HepG2 (cell line): ENCODE measurements at regions not wholly inside any gene's neighbourhood (a gene's known extent, or its start where the extent isn't known, plus 50 kb on each side); places are given as distances from the start of the nearest gene placed in this dataset.

Experiments used
- ATAC-seq: fragments of 200-7000 bp; cut with Tn5 transposase; 3 replicates; pipeline ENCODE4 v1.9.1; 2020; ENCODE audit warnings: mild to moderate bottlenecking, moderate library complexity
- BruUV-seq: library from RNA; stranded (reverse); fragments of 400-500 nt; replicated peaks from 2 replicates; lab custom pipeline; 2021; lab: Mats Ljungman, UMichigan
- CTCF ChIA-PET: fragments of 300-600 bp; formaldehyde crosslinking; extraction: SDS; loops from one replicate; lab custom pipeline; 2021; ENCODE audit warnings: low total read pairs, inconsistent platforms, low intra/inter-chr PET ratio; lab: Yijun Ruan, JAX
- POLR2A ChIA-PET: fragments of 350-600 bp; sonication (Branson Sonifier 250); formaldehyde crosslinking; loops from one replicate; lab custom pipeline; 2020; ENCODE audit warnings: antibody characterized with exemption, inconsistent platforms; lab: Yijun Ruan, JAX
- DNase-seq: peaks from one replicate; pipeline ENCODE4 v3.0.0-alpha.2; 2015; ENCODE audit warnings: low spot score
- FAIRE-seq: peaks from 3 replicates; lab custom pipeline; 2011; peaks lifted over from hg19 to GRCh38; lab: Jason Lieb, UNC
- H2AFZ ChIP-seq: one replicate; pipeline ENCODE4 v1.6.1; 2011; ENCODE audit warnings: low read length, inconsistent platforms
- H3K27ac ChIP-seq: fragments of 300-600 bp; 3 replicates; pipeline ENCODE4 v1.8.0; 2011; ENCODE audit warnings: mixed run types, mild to moderate bottlenecking, mixed read lengths, low read length, inconsistent platforms; ENCODE audit not compliant: insufficient read depth; ENCODE audit errors: extremely low read length
- H3K27me3 ChIP-seq, 2 experiments: fragments of 200-600 bp in 1 of 2; 2 replicates in 1 of 2; 3 replicates in 1 of 2; pipeline versions ENCODE4 v1.6.0 to v1.8.0; 2011; ENCODE audit warnings: low read length in 2 of 2, mild to moderate bottlenecking in 2 of 2, moderate library complexity in 2 of 2, inconsistent platforms in 1 of 2; ENCODE audit not compliant: insufficient read depth in 2 of 2, control insufficient read depth in 1 of 2
- H3K36me3 ChIP-seq, 2 experiments: fragments of 200-600 bp in 1 of 2; replicated peaks in 1 of 2; 2 replicates in 1 of 2; 3 replicates in 1 of 2; pipeline versions ENCODE4 v1.5.1 to v1.8.0; 2011; ENCODE audit warnings: low read length in 2 of 2, inconsistent platforms in 1 of 2; ENCODE audit not compliant: insufficient read depth in 2 of 2, control insufficient read depth in 1 of 2
- H3K4me1 ChIP-seq: 2 replicates; pipeline ENCODE4 v1.5.1; 2012; ENCODE audit warnings: low read length, inconsistent platforms; ENCODE audit not compliant: insufficient read depth
- H3K4me2 ChIP-seq: 2 replicates; pipeline ENCODE4 v1.6.0; 2011; ENCODE audit warnings: low read depth, low read length, inconsistent platforms
- H3K4me3 ChIP-seq, 3 experiments: fragments of 200-600 bp in 1 of 3; sonication (generic), shearing (Covaris generic) in 1 of 3; replicated peaks in 1 of 3; 2 replicates each; pipeline ENCODE4 v1.5.1; 2011 to 2016; ENCODE audit warnings: low read length in 3 of 3, inconsistent platforms in 2 of 3, low read depth in 2 of 3, mild to moderate bottlenecking in 2 of 3, control low read depth in 1 of 3, mixed read lengths in 1 of 3; ENCODE audit not compliant: insufficient read depth in 1 of 3
- H3K79me2 ChIP-seq: one replicate; pipeline ENCODE4 v1.6.1; 2011; ENCODE audit warnings: low read length, inconsistent platforms; ENCODE audit not compliant: insufficient read depth
- H3K9ac ChIP-seq: 2 replicates; pipeline ENCODE4 v1.6.0; 2011; ENCODE audit warnings: mild to moderate bottlenecking, low read depth, low read length, inconsistent platforms; ENCODE audit not compliant: insufficient read depth
- H3K9me3 ChIP-seq: 2 replicates; pipeline ENCODE4 v1.5.1; 2012; ENCODE audit warnings: mild to moderate bottlenecking, low read length
- H4K20me1 ChIP-seq: 2 replicates; pipeline ENCODE4 v1.6.0; 2011; ENCODE audit warnings: inconsistent platforms, mild to moderate bottlenecking, low read length, moderate library complexity; ENCODE audit not compliant: insufficient read depth
- ARNTL ChIP-seq: sonication (generic); formaldehyde crosslinking; IDR thresholded peaks from 2 replicates; pipeline ENCODE4 v1.4.0; 2020; ENCODE audit warnings: mild to moderate bottlenecking, missing genetic modification reagents
- HNRNPL ChIP-seq: fragments of 200-400 bp; formaldehyde crosslinking; IDR thresholded peaks from 2 replicates; pipeline ENCODE4 v1.6.1; 2017; ENCODE audit warnings: mild to moderate bottlenecking, low read depth, low read length
- HNRNPLL ChIP-seq: fragments of 200-400 bp; formaldehyde crosslinking; IDR thresholded peaks from 2 replicates; pipeline ENCODE4 v1.6.1; 2017; ENCODE audit warnings: mild to moderate bottlenecking, low read depth, low read length; ENCODE audit not compliant: poor library complexity, severe bottlenecking
- IKZF1 ChIP-seq: fragments of 450-650 bp; IDR thresholded peaks from 2 replicates; pipeline ENCODE4 v1.7.1; 2016
- ISL2 ChIP-seq: sonication (generic); formaldehyde crosslinking; IDR thresholded peaks from 2 replicates; pipeline ENCODE4 v1.5.0; 2020; ENCODE audit warnings: missing genetic modification reagents
- ISX ChIP-seq: sonication (generic); formaldehyde crosslinking; conservative IDR thresholded peaks from 2 replicates; pipeline ENCODE4 v1.5.0; 2020; ENCODE audit warnings: missing genetic modification reagents
- KAT7 ChIP-seq: IDR thresholded peaks from 2 replicates; pipeline ENCODE4 v1.6.1; 2018; ENCODE audit warnings: borderline replicate concordance, missing compliant biosample characterization
- NFYC ChIP-seq: IDR thresholded peaks from 2 replicates; pipeline ENCODE4 v1.6.1; 2016; ENCODE audit warnings: missing genetic modification reagents, missing compliant biosample characterization
- PHF20 ChIP-seq: sonication (generic); formaldehyde crosslinking; IDR thresholded peaks from 2 replicates; pipeline ENCODE4 v1.5.0; 2020; ENCODE audit warnings: mild to moderate bottlenecking, missing genetic modification reagents
- RARG ChIP-seq: sonication (generic); formaldehyde crosslinking; IDR thresholded peaks from 2 replicates; pipeline ENCODE4 v1.4.0; 2020; ENCODE audit warnings: low read depth, mild to moderate bottlenecking, missing genetic modification reagents
- RBM39 ChIP-seq: fragments of 200-400 bp; formaldehyde crosslinking; IDR thresholded peaks from one replicate; pipeline ENCODE4 v1.6.1; 2018; ENCODE audit warnings: antibody characterized with exemption, mild to moderate bottlenecking, low read depth, low read length; ENCODE audit not compliant: poor library complexity, severe bottlenecking
- TBL1XR1 ChIP-seq: fragments of 150-350 bp; IDR thresholded peaks from 2 replicates; pipeline ENCODE4 v1.6.1; 2014; ENCODE audit warnings: borderline replicate concordance, low read length; ENCODE audit not compliant: partially characterized antibody
- TBX3 ChIP-seq: fragments of 450-650 bp; IDR thresholded peaks from 2 replicates; pipeline ENCODE4 v1.6.1; 2017; ENCODE audit warnings: antibody characterized with exemption, mild to moderate bottlenecking, inconsistent platforms, borderline replicate concordance
- XRCC5 ChIP-seq: fragments of 200-400 bp; formaldehyde crosslinking; optimal IDR thresholded peaks from 2 replicates; pipeline ENCODE3; 2017; ENCODE audit warnings: mild to moderate bottlenecking, low read length
- ZBTB20 ChIP-seq: sonication (generic); formaldehyde crosslinking; IDR thresholded peaks from 2 replicates; pipeline ENCODE4 v1.8.1; 2023; ENCODE audit warnings: missing genetic modification reagents, low read depth, mild to moderate bottlenecking, borderline replicate concordance
- ZFP82 ChIP-seq: sonication (generic); formaldehyde crosslinking; IDR thresholded peaks from 2 replicates; pipeline ENCODE4 v1.5.1; 2020; ENCODE audit warnings: mild to moderate bottlenecking, missing genetic modification reagents, borderline replicate concordance
- ZKSCAN1 ChIP-seq: fragments of 150-350 bp; IDR thresholded peaks from 2 replicates; pipeline ENCODE4 v1.6.1; 2014; ENCODE audit warnings: low read length
- ZNF256 ChIP-seq: sonication (generic); formaldehyde crosslinking; conservative IDR thresholded peaks from 2 replicates; pipeline ENCODE4 v1.4.0; 2020; ENCODE audit warnings: missing genetic modification reagents
- ZNF33A ChIP-seq: sonication (generic); formaldehyde crosslinking; IDR thresholded peaks from 2 replicates; pipeline ENCODE4 v1.5.1; 2020; ENCODE audit warnings: missing genetic modification reagents, mild to moderate bottlenecking, moderate library complexity, borderline replicate concordance
- ZNF451 ChIP-seq: sonication (generic); formaldehyde crosslinking; IDR thresholded peaks from 2 replicates; pipeline ENCODE4 v1.5.0; 2020; ENCODE audit warnings: mild to moderate bottlenecking, missing genetic modification reagents
- ZNF510 ChIP-seq: sonication (generic); formaldehyde crosslinking; IDR thresholded peaks from 2 replicates; pipeline ENCODE4 v1.4.0; 2020; ENCODE audit warnings: low read depth, mild to moderate bottlenecking, missing genetic modification reagents
- ZNF782 ChIP-seq: sonication (generic); formaldehyde crosslinking; IDR thresholded peaks from 2 replicates; pipeline ENCODE4 v1.4.0; 2020; ENCODE audit warnings: missing genetic modification reagents, mild to moderate bottlenecking, borderline replicate concordance
- ZSCAN29 ChIP-seq: sonication (generic); formaldehyde crosslinking; conservative IDR thresholded peaks from 2 replicates; pipeline ENCODE4 v1.4.0; 2020; ENCODE audit warnings: mild to moderate bottlenecking, missing genetic modification reagents
- WGBS: methylation state at CpG from one replicate; pipeline ENCODE4 v1.1.6; 2017; ENCODE audit warnings: low lambda C conversion rate; 5-methylcytosine and 5-hydroxymethylcytosine counted together
- in situ Hi-C: cut with HindIII; loops from 2 replicates; pipeline ENCODE4 v1.10.0; 2017; ENCODE audit warnings: low pct_unique_long_range_greater_than_20kb; ENCODE audit not compliant: extremely low pct_ligation_motif_present
- intact Hi-C: fragments of 100-400 bp; cut with micrococcal nuclease; formaldehyde crosslinking; loops from one replicate; pipeline ENCODE4 v1.10.0; 2022; ENCODE audit not compliant: unreplicated experiment

DNA sequence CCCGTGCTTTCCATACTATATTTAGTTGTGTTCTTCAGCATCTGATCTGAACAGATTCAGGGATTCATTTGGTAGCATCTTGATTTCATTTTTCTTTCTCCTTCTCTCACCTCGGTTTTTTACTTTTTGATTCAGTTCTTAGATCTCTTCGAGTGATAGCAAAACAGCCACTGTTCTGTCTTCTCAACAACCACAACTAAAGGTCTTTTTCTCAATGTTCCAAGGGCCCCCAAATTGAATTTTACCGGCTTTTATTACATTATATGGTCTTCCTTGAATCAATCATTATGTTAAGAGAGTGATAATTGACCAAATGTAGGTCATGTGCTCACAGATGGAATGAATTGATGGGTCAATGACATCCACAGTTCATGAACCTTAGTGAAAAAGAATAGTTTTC, 164.5 kb upstream of the LMNTD1 start:
- CTCF ChIA-PET = no interaction called here
- Histone ChIP-seq H3K9ac (no peak overlapping the region), H3K27me3 (no peaks in the 10 kb centered on the region; a peak in 2 of 5 replicates), H3K4me2 (no peak overlapping the region), H3K4me1 (no peaks in the 10 kb centered on the region), H3K79me2 (no peaks in the 10 kb centered on the region), H2AFZ (no peak overlapping the region), H3K36me3 (no peaks in the 10 kb centered on the region), H4K20me1 (no peaks in the 10 kb centered on the region), H3K27ac (no peak overlapping the region), H3K9me3 (no peaks in the 10 kb centered on the region), H3K4me3 (no peak overlapping the region)
- TF ChIP-seq HNRNPL = no peak
- TF ChIP-seq ZNF33A = no peak
- no peak for TF ChIP-seq ZNF256 (CRISPR knock-in tag)
- TF ChIP-seq ZFP82 = no peak
- TF ChIP-seq ZNF451 (CRISPR knock-in tag) = no peak
- TF ChIP-seq TBX3 = no peak
- intact Hi-C loops (no loop called here), in situ Hi-C loops (no loop called here)
- WGBS = 0% methylated on average over 4 of the region's 4 CpGs
- ATAC-seq = no peak
- POLR2A ChIA-PET = no interaction called here
- FAIRE-seq = no peak
- BruUV-seq = no TSS peak
- DNase-seq = no peak

DNA sequence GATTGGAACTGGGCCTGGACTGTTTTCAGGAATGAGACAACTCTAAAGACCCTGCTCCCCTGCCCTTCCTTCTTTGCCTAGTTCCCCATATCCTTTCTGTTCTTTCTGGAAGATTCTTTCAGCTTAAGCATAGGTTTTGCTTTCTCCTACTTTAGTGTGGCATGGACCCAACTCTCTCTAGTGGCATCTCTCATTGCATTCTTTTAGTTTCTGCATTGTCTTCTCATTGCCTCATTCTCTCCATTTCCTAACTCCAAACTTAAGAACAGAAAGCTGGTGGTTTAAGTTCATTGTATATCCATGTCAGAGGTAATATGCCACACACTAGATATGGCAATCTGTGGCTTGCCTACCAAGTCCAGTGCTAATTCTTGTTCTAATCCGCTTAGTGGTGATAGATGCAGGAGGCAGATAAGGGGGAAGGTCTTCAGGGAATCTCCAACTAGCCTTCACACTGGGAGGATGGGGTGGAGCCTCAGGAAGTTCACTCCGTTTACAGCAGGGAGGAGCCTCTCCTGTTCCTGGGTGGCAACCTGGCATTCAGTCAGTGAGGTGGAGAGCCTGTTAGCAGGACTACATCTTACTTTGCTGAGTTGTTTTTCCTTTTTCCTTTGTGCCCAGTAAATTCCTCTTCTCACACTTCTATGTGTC, 165.1 kb upstream of the LMNTD1 start:
- no peaks in the 10 kb centered on the region for H3K4me1 ChIP-seq
- no peaks in the 10 kb centered on the region for H4K20me1 ChIP-seq
- intact Hi-C loops (no loop called here), in situ Hi-C loops (no loop called here)
- H3K4me3 ChIP-seq = no peak overlapping the region
- CTCF ChIA-PET = no interaction called here
- no peak overlapping the region for H3K9ac ChIP-seq
- no peaks in the 10 kb centered on the region for H3K36me3 ChIP-seq
- BruUV-seq = no TSS peak
- no peaks in the 10 kb centered on the region for H3K79me2 ChIP-seq
- no peak for ATAC-seq
- no peak overlapping the region for H3K4me2 ChIP-seq
- H3K27ac ChIP-seq = no peak overlapping the region
- 3% methylated on average over 2 of the region's 2 CpGs for WGBS
- H3K9me3 ChIP-seq = no peaks in the 10 kb centered on the region
- DNase-seq = no peak
- no peak for FAIRE-seq
- H2AFZ ChIP-seq = no peak overlapping the region
- no peaks in the 10 kb centered on the region; a peak in 2 of 5 replicates for H3K27me3 ChIP-seq
- POLR2A ChIA-PET = no interaction called here
- TF ChIP-seq KAT7 (CRISPR knock-in tag) = no peak
- TF ChIP-seq NFYC (CRISPR knock-in tag) = no peak
- TF ChIP-seq ZNF782 = no peak
- no peak for TF ChIP-seq RBM39
- TF ChIP-seq HNRNPLL = no peak
- no peak for TF ChIP-seq RARG (CRISPR knock-in tag)
- TF ChIP-seq TBL1XR1 = no peak
- TF ChIP-seq ZBTB20 (CRISPR knock-in tag) = no peak
- no peak for TF ChIP-seq ZSCAN29 (CRISPR knock-in tag)
- no peak for TF ChIP-seq ISX (CRISPR knock-in tag)
- TF ChIP-seq IKZF1 = no peak
- no peak for TF ChIP-seq ISL2
- TF ChIP-seq ZNF510 = no peak
- no peak for TF ChIP-seq PHF20 (CRISPR knock-in tag)
- TF ChIP-seq ARNTL (CRISPR knock-in tag) = no peak
- TF ChIP-seq XRCC5 = no peak
- TF ChIP-seq ZKSCAN1 = no peak
